CD14-positive monocyte (primary cell): ENCODE measurements at regions not wholly inside any gene's neighbourhood (a gene's known extent, or its start where the extent isn't known, plus 50 kb on each side); places are given as distances from the start of the nearest gene placed in this dataset.

Source experiments
- DNase-seq, 3 donors: peaks; one replicate each; pipeline ENCODE4 v3.0.0-alpha.2; 2011 to 2022
- H2AFZ ChIP-seq: 2 replicates; pipeline ENCODE4 v1.6.0; 2012; ENCODE audit warnings: mild to moderate bottlenecking, low read depth, low read length, inconsistent platforms; ENCODE audit not compliant: insufficient read depth, poor library complexity, severe bottlenecking
- H3K27ac ChIP-seq, 2 donors: 1 replicate in 1 of 2; 2 replicates in 1 of 2; pipeline ENCODE4 v1.5.1; 2012 to 2013; ENCODE audit warnings: low read length in 2 of 2, control low read depth in 1 of 2, inconsistent platforms in 1 of 2, low read depth in 1 of 2, mild to moderate bottlenecking in 1 of 2
- H3K27me3 ChIP-seq, 2 donors: one replicate each; pipeline versions ENCODE4 v1.6.0 to v1.6.1; 2011 to 2013; ENCODE audit warnings: low read length in 2 of 2; ENCODE audit not compliant: control insufficient read depth in 2 of 2, insufficient read depth in 2 of 2
- H3K36me3 ChIP-seq, 2 donors: replicated peaks in 1 of 2; 1 replicate in 1 of 2; 2 replicates in 1 of 2; pipeline versions ENCODE4 v1.5.1 to v1.6.1; 2012 to 2013; ENCODE audit warnings: low read length in 2 of 2, control low read depth in 1 of 2, inconsistent platforms in 1 of 2, mild to moderate bottlenecking in 1 of 2; ENCODE audit not compliant: insufficient read depth in 2 of 2, control insufficient read depth in 1 of 2
- H3K4me1 ChIP-seq, 2 donors: 1 replicate in 1 of 2; 2 replicates in 1 of 2; pipeline versions ENCODE4 v1.5.1 to v1.6.1; 2012 to 2013; ENCODE audit warnings: low read length in 2 of 2, control low read depth in 1 of 2, inconsistent platforms in 1 of 2, mild to moderate bottlenecking in 1 of 2, moderate library complexity in 1 of 2; ENCODE audit not compliant: insufficient read depth in 2 of 2, control insufficient read depth in 1 of 2
- H3K4me2 ChIP-seq: replicated peaks from 2 replicates; pipeline ENCODE3; 2012; ENCODE audit warnings: low read length, moderate library complexity, mild to moderate bottlenecking; ENCODE audit not compliant: poor library complexity, severe bottlenecking; ENCODE audit errors: extremely low read depth
- H3K4me3 ChIP-seq, 3 experiments: fragments of 200-600 bp in 1 of 3; sonication (generic) in 1 of 3; replicated peaks in 1 of 3; 1 replicate in 2 of 3; 2 replicates in 1 of 3; pipeline ENCODE4 v1.5.1; 2011 to 2013; ENCODE audit warnings: low read length in 3 of 3, mild to moderate bottlenecking in 3 of 3, control low read depth in 2 of 3, low read depth in 2 of 3, inconsistent platforms in 1 of 3, moderate library complexity in 1 of 3
- H3K79me2 ChIP-seq: 2 replicates; pipeline ENCODE4 v1.6.0; 2012; ENCODE audit warnings: mild to moderate bottlenecking, control low read depth, inconsistent platforms, low read length, moderate library complexity; ENCODE audit not compliant: insufficient read depth
- H3K9ac ChIP-seq: 2 replicates; pipeline ENCODE4 v1.6.0; 2017; ENCODE audit warnings: low read length, mild to moderate bottlenecking; ENCODE audit not compliant: insufficient read depth, poor library complexity, severe bottlenecking
- H3K9me3 ChIP-seq, 2 donors: replicated peaks in 1 of 2; 1 replicate in 1 of 2; 2 replicates in 1 of 2; pipeline versions ENCODE4 v1.5.1 to v1.6.1; 2012 to 2013; ENCODE audit warnings: low read length in 2 of 2, control low read depth in 1 of 2; ENCODE audit not compliant: control insufficient read depth in 1 of 2, insufficient read depth in 1 of 2
- H4K20me1 ChIP-seq: 2 replicates; pipeline ENCODE4 v1.6.0; 2012; ENCODE audit warnings: mild to moderate bottlenecking, low read length, control low read depth, moderate library complexity; ENCODE audit not compliant: insufficient read depth
- H3K27ac Mint-ChIP-seq, 7 donors: one replicate each; pipeline ENCODE4 v1.8.0; 2020; ENCODE audit warnings: mild to moderate bottlenecking in 7 of 7, mixed read lengths in 7 of 7, moderate library complexity in 6 of 7, inconsistent platforms in 2 of 7
- H3K27me3 Mint-ChIP-seq, 3 donors: one replicate each; pipeline ENCODE4 v1.8.0; 2021 to 2022; ENCODE audit warnings: low read depth in 3 of 3, mild to moderate bottlenecking in 3 of 3, mixed read lengths in 3 of 3, moderate library complexity in 3 of 3, inconsistent platforms in 1 of 3
- H3K36me3 Mint-ChIP-seq, 2 donors: one replicate each; pipeline ENCODE4 v1.8.0; 2020; ENCODE audit warnings: mixed read lengths in 2 of 2, inconsistent platforms in 1 of 2, mild to moderate bottlenecking in 1 of 2
- H3K4me1 Mint-ChIP-seq: one replicate; pipeline ENCODE4 v1.8.0; 2020; ENCODE audit warnings: mild to moderate bottlenecking, mixed read lengths
- H3K4me3 Mint-ChIP-seq, 2 donors: one replicate each; pipeline ENCODE4 v1.8.0; 2020; ENCODE audit warnings: mild to moderate bottlenecking in 2 of 2, mixed read lengths in 2 of 2, moderate library complexity in 1 of 2
- H3K9me3 Mint-ChIP-seq, 7 donors: one replicate each; pipeline ENCODE4 v1.8.0; 2020 to 2022; ENCODE audit warnings: mixed read lengths in 7 of 7, mild to moderate bottlenecking in 6 of 7, moderate library complexity in 6 of 7, inconsistent platforms in 2 of 7
- CTCF ChIP-seq: fragments of 200-600 bp; IDR thresholded peaks from one replicate; pipeline ENCODE4 v1.8.0; 2022; ENCODE audit warnings: antibody characterized with exemption, mild to moderate bottlenecking
- WGBS: methylation state at CpG from one replicate; pipeline ENCODE4 v1.1.5; 2013; ENCODE audit warnings: missing lambda C conversion rate; ENCODE audit not compliant: insufficient coverage; 5-methylcytosine and 5-hydroxymethylcytosine counted together
- intact Hi-C, 2 donors: fragments of 100-400 bp; cut with micrococcal nuclease; formaldehyde crosslinking; loops; one replicate each; pipeline versions ENCODE4 v1.15.0 to v1.15.1; 2023

DNA sequence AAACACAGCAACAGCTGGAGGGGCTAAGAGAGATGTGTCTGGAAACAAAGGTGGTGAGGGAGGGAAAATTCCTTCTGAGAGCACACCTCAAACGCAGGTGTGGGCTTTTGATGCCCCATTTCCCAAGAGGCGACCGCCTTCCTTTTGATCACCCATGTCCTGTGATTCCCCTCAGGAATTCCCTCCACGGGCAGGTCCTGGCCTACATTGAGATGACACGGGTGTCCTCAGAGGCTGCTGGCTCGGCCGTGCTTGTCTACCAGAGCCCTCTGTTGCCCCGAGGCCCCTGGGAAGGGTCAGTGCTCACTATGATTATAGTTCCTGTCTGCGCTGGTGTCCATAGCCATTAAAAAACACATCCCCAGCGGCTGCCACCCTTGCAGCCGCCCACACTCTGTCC is 242.6 kb downstream of the TFAP2C start:
- H3K79me2 ChIP-seq = no peaks in the 10 kb centered on the region
- H3K27ac ChIP-seq = no peak overlapping the region
- no peak overlapping the region for H3K9ac ChIP-seq
- H3K4me2 ChIP-seq = no peak overlapping the region
- H4K20me1 ChIP-seq = no peaks in the 10 kb centered on the region
- TF ChIP-seq CTCF = no peak
- no peaks in the 10 kb centered on the region for H3K4me1 Mint-ChIP-seq
- H3K4me1 ChIP-seq = no peaks in the 10 kb centered on the region
- no peaks in the 10 kb centered on the region for H3K36me3 Mint-ChIP-seq
- no peak overlapping the region for H2AFZ ChIP-seq
- no peak overlapping the region for H3K27ac Mint-ChIP-seq
- peaks cover 0 to 12% (median 2%) of the 10 kb centered on the region in 7 donors for H3K9me3 Mint-ChIP-seq
- H3K4me3 Mint-ChIP-seq = no peak overlapping the region
- no peak for DNase-seq
- H3K4me3 ChIP-seq = no peak overlapping the region
- no peaks in the 10 kb centered on the region for H3K9me3 ChIP-seq
- intact Hi-C loops = no loop called here
- H3K36me3 ChIP-seq = no peaks in the 10 kb centered on the region
- 87% methylated on average over 9 of the region's 11 CpGs for whole genome bisulfite sequencing
- peaks cover 2 to 8% (median 3%) of the 10 kb centered on the region in 3 donors for H3K27me3 Mint-ChIP-seq
- H3K27me3 ChIP-seq = no peaks in the 10 kb centered on the region

GRCh38 chr20:56872620-56873458 is 243.7 kb downstream of the TFAP2C start:
- no peak for TF ChIP-seq CTCF
- H3K4me3 ChIP-seq = no peak overlapping the region
- no peaks in the 10 kb centered on the region for H4K20me1 ChIP-seq
- no peak overlapping the region for H2AFZ ChIP-seq
- no peak overlapping the region for H3K4me2 ChIP-seq
- H3K4me1 Mint-ChIP-seq = no peaks in the 10 kb centered on the region
- H3K27ac ChIP-seq = no peak overlapping the region
- DNase-seq = no peak
- intact Hi-C loops = no loop called here
- no peak overlapping the region for H3K4me3 Mint-ChIP-seq
- H3K79me2 ChIP-seq = no peaks in the 10 kb centered on the region
- H3K4me1 ChIP-seq = no peaks in the 10 kb centered on the region
- 98% methylated on average over 7 of the region's 11 CpGs for whole genome bisulfite sequencing
- H3K36me3 ChIP-seq = no peaks in the 10 kb centered on the region
- H3K27me3 Mint-ChIP-seq = peaks cover 3 to 6% (median 3%) of the 10 kb centered on the region in 3 donors
- no peaks in the 10 kb centered on the region for H3K27me3 ChIP-seq
- no peak overlapping the region for H3K27ac Mint-ChIP-seq
- H3K9me3 Mint-ChIP-seq = peaks cover 0 to 9% (median 2%) of the 10 kb centered on the region in 7 donors
- H3K36me3 Mint-ChIP-seq = no peaks in the 10 kb centered on the region
- H3K9me3 ChIP-seq = no peaks in the 10 kb centered on the region
- no peak overlapping the region for H3K9ac ChIP-seq
